K562 (cell line): ENCODE measurements at regions not wholly inside any gene's neighbourhood (a gene's known extent, or its start where the extent isn't known, plus 50 kb on each side); places are given as distances from the start of the nearest gene placed in this dataset.

Experiments used
- ATAC-seq: fragments of 200-7000 bp; cut with Tn5 transposase; 3 replicates; pipeline ENCODE4 v1.9.1; 2020; ENCODE audit warnings: moderate library complexity
- BruUV-seq: library from RNA; stranded (reverse); fragments of 400-500 nt; replicated peaks from 2 replicates; lab custom pipeline; 2021; lab: Mats Ljungman, UMichigan
- CTCF ChIA-PET: fragments of 300-600 bp; formaldehyde crosslinking; extraction: SDS; loops from one replicate; lab custom pipeline; 2021; ENCODE audit warnings: low intra/inter-chr PET ratio; lab: Yijun Ruan, JAX
- POLR2A ChIA-PET: fragments of 300-600, 350-650 bp; sonication (Branson Sonifier 250); formaldehyde crosslinking; extraction: SDS; loops from one replicate; lab custom pipeline; 2021; ENCODE audit warnings: antibody characterized with exemption, inconsistent platforms; lab: Yijun Ruan, JAX
- DNase-seq, 4 experiments: peaks; one replicate each; pipeline versions ENCODE4 v3.0.0 to v3.0.0-alpha.2; 2011 to 2018; ENCODE audit warnings: low spot score in 3 of 4, mixed read lengths in 3 of 4; ENCODE audit errors: extremely low read depth in 1 of 4
- FAIRE-seq: peaks from 2 replicates; lab custom pipeline; 2011; peaks lifted over from hg19 to GRCh38; lab: Jason Lieb, UNC
- H2AFZ ChIP-seq: 2 replicates; pipeline ENCODE4 v1.6.0; 2011; ENCODE audit warnings: low read depth, low read length, control low read depth, inconsistent platforms
- H3K27ac ChIP-seq: fragments of 200-600 bp; 3 replicates; pipeline ENCODE4 v1.8.0; 2011; ENCODE audit warnings: low read depth, mild to moderate bottlenecking, control low read depth, inconsistent platforms, low read length, moderate library complexity, mixed read lengths; ENCODE audit errors: extremely low read depth
- H3K27me3 ChIP-seq, 2 experiments: fragments of 300-600 bp in 1 of 2; 2 replicates in 1 of 2; 3 replicates in 1 of 2; pipeline versions ENCODE4 v1.6.0 to v1.8.0; 2011; ENCODE audit warnings: inconsistent platforms in 2 of 2, low read length in 2 of 2, mild to moderate bottlenecking in 1 of 2, mixed read lengths in 1 of 2, moderate library complexity in 1 of 2; ENCODE audit not compliant: control insufficient read depth in 2 of 2, insufficient read depth in 2 of 2
- H3K36me3 ChIP-seq: fragments of 300-600 bp; 3 replicates; pipeline ENCODE4 v1.8.0; 2011; ENCODE audit warnings: mild to moderate bottlenecking, low read length, inconsistent platforms; ENCODE audit not compliant: control insufficient read depth, insufficient read depth
- H3K4me1 ChIP-seq, 2 experiments: fragments of 200-600 bp in 1 of 2; replicated peaks in 1 of 2; 2 replicates in 1 of 2; 3 replicates in 1 of 2; pipeline versions ENCODE4 v1.5.1 to v1.8.0; 2011; ENCODE audit warnings: inconsistent platforms in 2 of 2, low read length in 2 of 2, mild to moderate bottlenecking in 1 of 2, mixed read lengths in 1 of 2, moderate library complexity in 1 of 2; ENCODE audit not compliant: control insufficient read depth in 2 of 2, insufficient read depth in 2 of 2
- H3K4me2 ChIP-seq: 2 replicates; pipeline ENCODE4 v1.6.1; 2011; ENCODE audit warnings: low read length, control low read depth, inconsistent platforms, mixed read lengths; ENCODE audit not compliant: insufficient read depth
- H3K4me3 ChIP-seq: fragments of 200-600 bp; sonication (generic), shearing (Covaris generic); 2 replicates; pipeline ENCODE4 v1.5.1; 2016; ENCODE audit warnings: control low read depth, inconsistent platforms
- H3K79me2 ChIP-seq: fragments of 200-600 bp; 3 replicates; pipeline ENCODE4 v1.8.0; 2011; ENCODE audit warnings: low read length, inconsistent platforms; ENCODE audit not compliant: control insufficient read depth, insufficient read depth
- H3K9ac ChIP-seq, 2 experiments: 2 replicates each; pipeline versions ENCODE4 v1.6.0 to v1.6.1; 2011; ENCODE audit warnings: low read depth in 2 of 2, low read length in 2 of 2, control low read depth in 1 of 2, inconsistent platforms in 1 of 2, mild to moderate bottlenecking in 1 of 2, mixed read lengths in 1 of 2; ENCODE audit not compliant: insufficient read depth in 1 of 2
- H3K9me1 ChIP-seq: one replicate; pipeline ENCODE4 v1.6.0; 2011; ENCODE audit warnings: inconsistent platforms, mild to moderate bottlenecking, low read length, moderate library complexity; ENCODE audit not compliant: control insufficient read depth, insufficient read depth
- H3K9me3 ChIP-seq: replicated peaks from 2 replicates; pipeline ENCODE4 v1.5.1; 2011; ENCODE audit warnings: low read depth, low read length, inconsistent platforms; ENCODE audit not compliant: control insufficient read depth, insufficient read depth
- H4K20me1 ChIP-seq: replicated peaks from 2 replicates; pipeline ENCODE4 v1.6.1; 2011; ENCODE audit warnings: low read length, inconsistent platforms, mixed read lengths; ENCODE audit not compliant: control insufficient read depth, insufficient read depth
- CCAR2 ChIP-seq: fragments of 200-400 bp; formaldehyde crosslinking; IDR thresholded peaks from 2 replicates; pipeline ENCODE4 v1.6.1; 2017; ENCODE audit warnings: mild to moderate bottlenecking, low read depth, low read length
- CREBBP ChIP-seq: IDR thresholded peaks from one replicate; pipeline ENCODE4 v1.6.1; 2012; ENCODE audit warnings: low read depth, mild to moderate bottlenecking, control low read depth, inconsistent platforms, low read length
- DPF2 ChIP-seq: fragments of 450-650 bp; IDR thresholded peaks from 2 replicates; pipeline ENCODE4 v1.6.1; 2016
- HDAC1 ChIP-seq, 2 experiments: fragments of 450-650 bp; IDR thresholded peaks; 2 replicates each; pipeline ENCODE4 v1.6.1; 2016 to 2017; ENCODE audit warnings: inconsistent platforms in 1 of 2, mild to moderate bottlenecking in 1 of 2, moderate library complexity in 1 of 2
- HDAC3 ChIP-seq: fragments of 450-650 bp; IDR thresholded peaks from 2 replicates; pipeline ENCODE4 v1.6.1; 2018; ENCODE audit warnings: borderline replicate concordance, mild to moderate bottlenecking, moderate library complexity; ENCODE audit not compliant: partially characterized antibody
- HMGN3 ChIP-seq: IDR thresholded peaks from 2 replicates; pipeline ENCODE4 v1.6.1; 2011; ENCODE audit warnings: borderline replicate concordance, low read depth, mild to moderate bottlenecking, mixed read lengths, low read length; ENCODE audit not compliant: insufficient read length; ENCODE audit errors: extremely low read depth
- HOXB6 ChIP-seq: fragments of 250-450 bp; sonication (Bioruptor Pico); IDR thresholded peaks from 2 replicates; pipeline ENCODE4 v1.5.1; 2022; ENCODE audit warnings: mild to moderate bottlenecking, borderline replicate concordance
- NR2C1 ChIP-seq, 2 experiments: fragments of 450-650 bp; IDR thresholded peaks; 2 replicates each; pipeline ENCODE4 v1.6.1; 2017; ENCODE audit warnings: mild to moderate bottlenecking in 2 of 2, antibody characterized with exemption in 1 of 2, inconsistent platforms in 1 of 2, missing compliant biosample characterization in 1 of 2, missing genetic modification characterization in 1 of 2
- RFX1 ChIP-seq: fragments of 450-650 bp; IDR thresholded peaks from 2 replicates; pipeline ENCODE4 v1.6.1; 2016; ENCODE audit warnings: mild to moderate bottlenecking, moderate library complexity
- SAFB ChIP-seq: fragments of 200-400 bp; formaldehyde crosslinking; IDR thresholded peaks from 2 replicates; pipeline ENCODE4 v1.6.1; 2017; ENCODE audit warnings: low read depth, low read length, borderline replicate concordance
- SIN3A ChIP-seq, 2 experiments: fragments of 150-350 bp in 1 of 2; IDR thresholded peaks; 2 replicates each; pipeline ENCODE4 v1.6.1; 2011 to 2016; ENCODE audit warnings: borderline replicate concordance in 2 of 2, low read depth in 2 of 2, low read length in 2 of 2, mild to moderate bottlenecking in 2 of 2, moderate library complexity in 2 of 2; ENCODE audit not compliant: control insufficient read depth in 1 of 2
- SMARCE1 ChIP-seq: fragments of 450-650 bp; IDR thresholded peaks from 2 replicates; pipeline ENCODE4 v1.7.1; 2016; ENCODE audit warnings: mild to moderate bottlenecking
- SREBF2 ChIP-seq: sonication (generic); formaldehyde crosslinking; IDR thresholded peaks from 2 replicates; pipeline ENCODE4 v1.4.0; 2020; ENCODE audit warnings: mild to moderate bottlenecking, missing genetic modification reagents
- TRIM25 ChIP-seq: fragments of 450-650 bp; IDR thresholded peaks from 2 replicates; pipeline ENCODE4 v1.7.0; 2016; ENCODE audit warnings: borderline replicate concordance
- ZNF408 ChIP-seq: fragments of 250-450 bp; sonication (Bioruptor Pico); IDR thresholded peaks from 2 replicates; pipeline ENCODE4 v1.4.0; 2020; ENCODE audit warnings: low read depth, mild to moderate bottlenecking, moderate library complexity
- ZNF436 ChIP-seq: fragments of 250-450, 450-650 bp; sonication (Bioruptor Pico); formaldehyde crosslinking; IDR thresholded peaks from 2 replicates; pipeline ENCODE4 v1.7.0; 2020; ENCODE audit warnings: mild to moderate bottlenecking
- ZNF511 ChIP-seq: sonication (generic); formaldehyde crosslinking; IDR thresholded peaks from 2 replicates; pipeline ENCODE4 v1.8.0; 2022; ENCODE audit warnings: mild to moderate bottlenecking, missing genetic modification reagents
- WGBS: fragments of 100-300 bp; shearing (Covaris generic); methylation state at CpG from one replicate; pipeline ENCODE4 v1.1.6; 2016; ENCODE audit warnings: low coverage, mixed read lengths; ENCODE audit not compliant: insufficient coverage; ENCODE audit errors: missing lambda C conversion rate; 5-methylcytosine and 5-hydroxymethylcytosine counted together
- in situ Hi-C: fragments of 300-500 bp; cut with MboI; formaldehyde crosslinking; loops from 4 replicates; pipeline ENCODE4 v1.15.0; 2018; ENCODE audit warnings: inconsistent platforms, mixed read lengths
- intact Hi-C: fragments of 100-400 bp; cut with micrococcal nuclease; formaldehyde crosslinking; loops from 2 replicates; pipeline ENCODE4 v1.14.2; 2022

- Histone ChIP-seq H4K20me1 (no peaks in the 10 kb centered on the region), H3K27ac (no peak overlapping the region), H3K4me3 (no peak overlapping the region), H3K4me1 (no peaks in the 10 kb centered on the region), H3K9me3 (no peaks in the 10 kb centered on the region), H3K79me2 (no peaks in the 10 kb centered on the region), H3K27me3 (no peaks in the 10 kb centered on the region), H3K4me2 (no peak overlapping the region), H3K9me1 (no peaks in the 10 kb centered on the region), H3K9ac (no peak overlapping the region), H2AFZ (no peak overlapping the region), H3K36me3 (no peaks in the 10 kb centered on the region)
- no peak for ATAC-seq
- FAIRE-seq: no peak
- whole genome bisulfite sequencing: 0% methylated on average over 1 of the region's 1 CpG
- in situ Hi-C loops: no loop called here
- TF ChIP-seq DPF2 (no peak), SAFB (no peak), HOXB6 (CRISPR knock-in tag) (no peak), NR2C1 (IDR thresholded peaks at IDR 0.05) (no peak), NR2C1 (tag; IDR thresholded peaks at IDR 0.05) (no peak), ZNF436 (CRISPR knock-in tag) (no peak), SREBF2 (CRISPR knock-in tag) (no peak), CREBBP (no peak), CCAR2 (no peak), RFX1 (no peak)
- DNase-seq: no peak
- POLR2A ChIA-PET: no interaction called here
- CTCF ChIA-PET: no interaction called here
- intact Hi-C loops: no loop called here
- no TSS peak for BruUV-seq
These were observed 544.4 kb upstream of the DSEL start for GRCh38 chr18:68060871-68061270.

DNA sequence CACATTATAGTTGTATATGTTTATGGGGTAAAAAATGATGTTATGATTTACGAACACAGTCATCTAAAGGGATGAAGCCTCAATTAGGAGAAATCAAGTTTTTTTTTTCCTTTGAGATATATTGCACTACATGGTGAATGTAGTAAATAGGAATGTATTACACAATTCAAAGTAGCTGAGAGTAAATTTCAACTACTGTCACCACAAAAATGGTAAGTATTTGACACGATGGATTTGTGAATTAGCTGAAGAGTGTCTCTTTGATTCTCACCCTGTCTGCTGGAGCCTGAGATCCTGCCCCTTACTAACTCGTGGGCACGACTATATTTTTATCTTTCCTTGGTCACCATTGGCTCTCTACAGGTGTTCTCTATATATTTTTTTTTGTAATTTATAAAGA lies 540.4 kb upstream of the DSEL start:
- no peak overlapping the region for H3K4me3 ChIP-seq
- ChIA-PET POLR2A (no interaction called here), CTCF (no interaction called here)
- FAIRE-seq (no peak), DNase-seq (no peak), ATAC-seq (no peak)
- no peak overlapping the region for H2AFZ ChIP-seq
- no peaks in the 10 kb centered on the region for H4K20me1 ChIP-seq
- H3K9ac ChIP-seq: no peak overlapping the region
- BruUV-seq: no TSS peak
- H3K9me1 ChIP-seq: no peaks in the 10 kb centered on the region
- no peaks in the 10 kb centered on the region for H3K79me2 ChIP-seq
- H3K27ac ChIP-seq: no peak overlapping the region
- H3K4me1 ChIP-seq: no peaks in the 10 kb centered on the region
- intact Hi-C loops (no loop called here), in situ Hi-C loops (no loop called here)
- 0% methylated on average over 4 of the region's 4 CpGs for WGBS
- no peak overlapping the region for H3K4me2 ChIP-seq
- H3K27me3 ChIP-seq: no peaks in the 10 kb centered on the region
- H3K36me3 ChIP-seq: no peaks in the 10 kb centered on the region
- H3K9me3 ChIP-seq: no peaks in the 10 kb centered on the region
- no peak for TF ChIP-seq ZNF408 (CRISPR knock-in tag)
- TF ChIP-seq HMGN3: no peak
- no peak for TF ChIP-seq ZNF511 (CRISPR knock-in tag)
- TF ChIP-seq SIN3A (IDR thresholded peaks at IDR 0.05; ENCODE audit: borderline replicate concordance in 2 of 2, control insufficient read depth in 1 of 2, low read depth in 2 of 2, low read length in 2 of 2): no peak
- TF ChIP-seq HDAC1 (IDR thresholded peaks at IDR 0.05): no peak
- no peak for TF ChIP-seq HDAC3
- TF ChIP-seq TRIM25: no peak
- no peak for TF ChIP-seq SMARCE1
